SH-SY5Y (cell line): ENCODE measurements at regions not wholly inside any gene's neighbourhood (a gene's known extent, or its start where the extent isn't known, plus 50 kb on each side); places are given as distances from the start of the nearest gene placed in this dataset.

ENCODE experiments used
- GATA2 ChIP-seq: IDR thresholded peaks from 2 replicates; pipeline ENCODE4 v1.6.1; 2011; ENCODE audit warnings: mild to moderate bottlenecking, low read depth, low read length
- GATA3 ChIP-seq: IDR thresholded peaks from 2 replicates; pipeline ENCODE4 v1.6.1; 2011; ENCODE audit warnings: low read depth, mild to moderate bottlenecking, low read length, moderate library complexity

GRCh38 chr12:132419631-132420246 lies 70.2 kb upstream of the FBRSL1 start:
- no peak for TF ChIP-seq GATA2
- TF ChIP-seq GATA3, result no peak
